Thoracic aorta (tissue), 2 donors: ENCODE measurements at regions not wholly inside any gene's neighbourhood (a gene's known extent, or its start where the extent isn't known, plus 50 kb on each side); places are given as distances from the start of the nearest gene placed in this dataset.

Source experiments
- ATAC-seq: fragments of 150-250 bp; one replicate; pipeline ENCODE4 v1.8.0; 2017; ENCODE audit warnings: low read depth; ENCODE audit not compliant: insufficient number of reproducible peaks, low FRiP score
- DNase-seq: peaks from one replicate; pipeline ENCODE4 v3.0.0-alpha.2; 2020; ENCODE audit warnings: low spot score
- H3K27ac ChIP-seq, 2 donors: fragments of 200-600 bp; sonication (generic); 1 replicate in 1 of 2; 2 replicates in 1 of 2; pipeline ENCODE4 v1.5.1; 2016; ENCODE audit warnings: mild to moderate bottlenecking in 2 of 2, moderate library complexity in 2 of 2
- H3K27me3 ChIP-seq: fragments of 200-600 bp; sonication (generic); replicated peaks from 2 replicates; pipeline ENCODE4 v1.6.0; 2016; ENCODE audit warnings: mild to moderate bottlenecking; ENCODE audit not compliant: insufficient read depth
- H3K36me3 ChIP-seq: fragments of 200-600 bp; sonication (generic); one replicate; pipeline ENCODE4 v1.5.1; 2016
- H3K4me1 ChIP-seq, 2 donors: fragments of 200-600 bp; sonication (generic); 1 replicate in 1 of 2; 2 replicates in 1 of 2; pipeline versions ENCODE4 v1.5.1 to v1.6.0; 2016; ENCODE audit warnings: low read depth in 2 of 2, mild to moderate bottlenecking in 1 of 2; ENCODE audit not compliant: control insufficient read depth in 1 of 2
- H3K4me3 ChIP-seq: fragments of 200-600 bp; sonication (generic); 2 replicates; pipeline ENCODE4 v1.5.1; 2016; ENCODE audit warnings: mild to moderate bottlenecking
- H3K9me3 ChIP-seq: fragments of 200-600 bp; sonication (generic); 2 replicates; pipeline ENCODE4 v1.5.1; 2016
- CTCF ChIP-seq: fragments of 200-600 bp; sonication (generic); IDR thresholded peaks from one replicate; pipeline ENCODE4 v1.5.1; 2019; ENCODE audit warnings: antibody characterized with exemption

DNA sequence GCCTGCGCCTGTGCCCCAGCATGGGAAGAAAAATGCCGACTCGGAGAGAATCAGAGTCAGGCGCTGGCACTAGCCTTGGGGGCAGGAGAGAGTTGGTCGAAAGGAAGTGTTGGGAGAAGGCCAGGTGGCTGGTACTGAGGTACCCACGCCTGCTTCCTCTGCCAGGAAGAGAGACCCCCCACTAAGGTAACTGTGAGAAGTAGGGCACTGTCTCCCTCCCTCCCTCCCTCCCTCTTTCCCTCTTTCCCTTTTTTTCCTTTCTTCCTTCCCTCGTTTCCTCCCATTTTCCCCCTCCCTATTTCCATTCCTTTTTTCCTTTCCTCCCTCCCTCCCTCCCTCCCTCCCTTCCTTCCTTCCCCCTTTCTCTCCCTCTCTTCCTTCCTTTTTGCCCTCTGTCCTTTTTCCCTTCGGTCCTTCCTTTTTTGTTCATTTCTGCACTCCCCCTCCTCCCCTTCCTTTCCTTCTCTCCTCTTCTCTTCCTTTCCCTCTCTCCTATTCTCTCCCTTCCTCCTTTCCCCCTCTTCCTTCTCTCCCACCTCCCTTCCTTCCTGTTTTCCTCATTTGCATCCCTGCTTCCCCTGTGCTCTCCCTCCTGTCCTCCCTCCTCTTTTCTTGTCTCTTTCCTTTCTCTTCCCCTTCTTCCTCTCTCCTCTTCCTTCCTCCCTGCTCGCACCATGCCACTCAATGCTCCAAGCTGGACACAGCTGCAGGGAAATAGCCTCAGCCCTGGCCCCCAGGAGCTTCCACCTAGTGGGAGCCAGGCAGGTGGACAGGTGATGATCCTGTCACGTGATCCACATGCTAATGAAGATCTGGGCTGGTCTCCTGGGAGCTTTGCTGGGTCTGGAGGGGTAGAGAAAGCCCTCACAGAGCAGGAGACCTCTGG lies 148.0 kb downstream of the DHX35 start:
- no peak for TF ChIP-seq CTCF
- DNase-seq (no peak), ATAC-seq (no peak)
- no peaks in the 10 kb centered on the region for H3K27me3 ChIP-seq
- no peaks in the 10 kb centered on the region for H3K36me3 ChIP-seq
- H3K27ac ChIP-seq: no peak overlapping the region
- H3K4me3 ChIP-seq: no peak overlapping the region
- H3K4me1 ChIP-seq: no peaks in the 10 kb centered on the region
- no peaks in the 10 kb centered on the region for H3K9me3 ChIP-seq

DNA sequence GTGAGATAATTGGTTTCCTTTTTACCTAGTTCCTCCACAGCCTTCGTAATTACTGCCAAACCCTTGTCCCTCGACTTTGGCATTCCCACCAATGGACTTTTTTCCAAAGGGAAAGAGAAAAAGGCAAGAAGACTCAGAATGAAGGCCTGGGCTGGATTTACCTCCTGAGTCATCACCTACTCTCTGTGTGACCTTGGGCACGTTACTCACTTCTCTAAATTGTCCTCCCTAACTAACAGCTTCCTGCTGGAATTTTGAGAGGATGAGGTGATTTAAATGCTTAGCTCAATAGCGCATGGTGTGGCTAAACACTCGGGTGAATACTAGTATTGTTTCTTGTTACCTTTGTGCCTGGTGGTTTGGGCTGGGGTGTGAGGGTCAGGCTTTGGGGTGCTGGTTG lies 146.6 kb downstream of the DHX35 start:
- no peak for TF ChIP-seq CTCF
- H3K27me3 ChIP-seq: no peaks in the 10 kb centered on the region
- no peak overlapping the region for H3K4me3 ChIP-seq
- no peak overlapping the region for H3K27ac ChIP-seq
- no peak for DNase-seq
- no peaks in the 10 kb centered on the region for H3K9me3 ChIP-seq
- no peaks in the 10 kb centered on the region for H3K4me1 ChIP-seq
- ATAC-seq: no peak
- H3K36me3 ChIP-seq: no peaks in the 10 kb centered on the region

GRCh38 chr20:39107741-39108140 lies 145.6 kb downstream of the DHX35 start:
- no peaks in the 10 kb centered on the region for H3K27me3 ChIP-seq
- no peak for TF ChIP-seq CTCF
- H3K36me3 ChIP-seq: no peaks in the 10 kb centered on the region
- no peaks in the 10 kb centered on the region for H3K9me3 ChIP-seq
- H3K27ac ChIP-seq: no peak overlapping the region
- no peaks in the 10 kb centered on the region for H3K4me1 ChIP-seq
- DNase-seq: no peak
- H3K4me3 ChIP-seq: no peak overlapping the region
- no peak for ATAC-seq

GRCh38 chr20:39106791-39107190 lies 144.6 kb downstream of the DHX35 start:
- Histone ChIP-seq H3K27me3 (no peaks in the 10 kb centered on the region), H3K4me3 (no peak overlapping the region)
- no peak for ATAC-seq

GRCh38 chr20:39105551-39105950 lies 143.4 kb downstream of the DHX35 start:
- ATAC-seq: no peak
- no peaks in the 10 kb centered on the region for H3K27me3 ChIP-seq
- no peak overlapping the region for H3K27ac ChIP-seq
- no peak for DNase-seq
- H3K4me3 ChIP-seq: no peak overlapping the region
- H3K4me1 ChIP-seq: no peaks in the 10 kb centered on the region
- no peak for TF ChIP-seq CTCF
- no peaks in the 10 kb centered on the region for H3K9me3 ChIP-seq
- H3K36me3 ChIP-seq: no peaks in the 10 kb centered on the region

More at GRCh38 chr20:39106791-39107190, 144.6 kb downstream of the DHX35 start:
- no peak for DNase-seq
- no peaks in the 10 kb centered on the region for H3K36me3 ChIP-seq
- no peak for TF ChIP-seq CTCF
- H3K27ac ChIP-seq: no peak overlapping the region
- no peaks in the 10 kb centered on the region for H3K4me1 ChIP-seq
- H3K9me3 ChIP-seq: no peaks in the 10 kb centered on the region
